ACC112 (cell line): ENCODE measurements at regions not wholly inside any gene's neighbourhood (a gene's known extent, or its start where the extent isn't known, plus 50 kb on each side); places are given as distances from the start of the nearest gene placed in this dataset.
"Not testable (repeated sequence)": the region's sequence is repeated elsewhere in the genome, so short reads cannot be mapped to it uniquely, and the experiment has no call there.

Experiments
- H2AFZ ChIP-seq: fragments of 200-600 bp; sonication (generic); one replicate; pipeline ENCODE4 v1.6.0; 2017; ENCODE audit warnings: antibody characterized with exemption, low read length; ENCODE audit not compliant: unreplicated experiment
- H3K27ac ChIP-seq: fragments of 200-600 bp; sonication (generic); 2 replicates; pipeline ENCODE4 v1.5.1; 2014; ENCODE audit warnings: low read depth, mild to moderate bottlenecking, antibody characterized with exemption, low read length, moderate library complexity
- H3K27me3 ChIP-seq: fragments of 200-600 bp; sonication (generic); 2 replicates; pipeline ENCODE4 v1.6.1; 2014; ENCODE audit warnings: mild to moderate bottlenecking, antibody characterized with exemption, low read length, moderate library complexity, mixed read lengths; ENCODE audit not compliant: insufficient read depth
- H3K36me3 ChIP-seq: fragments of 200-600 bp; sonication (generic); 2 replicates; pipeline ENCODE4 v1.6.1; 2016; ENCODE audit warnings: mild to moderate bottlenecking, antibody characterized with exemption, low read length, moderate library complexity, mixed read lengths; ENCODE audit not compliant: insufficient read depth
- H3K4me1 ChIP-seq: fragments of 200-600 bp; sonication (generic); one replicate; pipeline ENCODE4 v1.6.1; 2016; ENCODE audit warnings: low read length, mixed read lengths; ENCODE audit not compliant: insufficient read depth, unreplicated experiment, control insufficient read depth
- H3K4me3 ChIP-seq: fragments of 200-600 bp; sonication (generic); 2 replicates; pipeline ENCODE4 v1.5.1; 2014; ENCODE audit warnings: mild to moderate bottlenecking, low read depth, low read length
- H3K79me2 ChIP-seq: fragments of 200-600 bp; sonication (generic); one replicate; pipeline ENCODE4 v1.6.0; 2016; ENCODE audit warnings: low read length; ENCODE audit not compliant: control insufficient read depth, unreplicated experiment, insufficient read depth

GRCh38 chr17:70276906-70277305 lies 107.6 kb downstream of the KCNJ2 start:
- H3K36me3 ChIP-seq: no peaks in the 10 kb centered on the region
- no peaks in the 10 kb centered on the region; the same call in 1 of the 2 replicates for H3K27me3 ChIP-seq
- no peaks in the 10 kb centered on the region for H3K79me2 ChIP-seq
- no peak overlapping the region for H3K27ac ChIP-seq
- H3K4me3 ChIP-seq: no peak overlapping the region
- no peaks in the 10 kb centered on the region for H3K4me1 ChIP-seq
- H2AFZ ChIP-seq: no peak overlapping the region

DNA sequence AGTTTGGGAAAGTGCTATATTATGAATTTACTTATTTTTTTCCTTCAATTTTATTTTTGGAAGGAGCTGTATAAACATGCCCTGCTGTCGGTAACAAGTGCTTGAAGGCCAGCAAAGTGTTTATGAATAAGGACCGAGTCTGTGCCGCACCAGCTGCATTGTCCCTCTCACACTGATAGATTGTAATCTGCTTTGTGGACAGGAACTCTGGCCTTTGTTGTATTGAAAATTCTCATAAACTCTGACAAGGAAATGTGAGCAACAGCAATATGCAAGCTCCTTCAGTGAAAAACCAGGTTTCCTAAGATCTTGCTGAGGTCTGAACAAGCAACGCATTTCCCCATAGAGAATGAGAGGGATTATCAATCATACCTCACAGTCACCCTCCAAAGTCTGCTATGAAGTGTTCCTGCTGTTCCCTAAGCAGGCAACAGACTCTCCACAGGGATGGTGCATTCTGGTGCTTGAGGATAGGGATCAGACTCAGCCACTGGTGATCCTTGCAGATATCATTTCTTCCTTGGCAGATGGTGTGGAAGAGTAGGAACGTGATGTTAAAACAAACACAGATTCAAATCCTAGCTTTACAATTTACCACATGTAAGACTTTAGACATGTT lies 109.6 kb downstream of the KCNJ2 start:
- Histone ChIP-seq H3K27ac (no peak overlapping the region), H3K4me3 (no peak overlapping the region), H3K4me1 (no peaks in the 10 kb centered on the region), H3K79me2 (no peaks in the 10 kb centered on the region), H3K27me3 (no peaks in the 10 kb centered on the region; the same call in 1 of the 2 replicates), H2AFZ (no peak overlapping the region), H3K36me3 (no peaks in the 10 kb centered on the region)

- H3K4me3 ChIP-seq: no peak overlapping the region
- no peaks in the 10 kb centered on the region for H3K79me2 ChIP-seq
- peaks cover 3% of the 10 kb centered on the region for H3K4me1 ChIP-seq
- H2AFZ ChIP-seq: no peak overlapping the region
- no peaks in the 10 kb centered on the region for H3K27me3 ChIP-seq
- H3K36me3 ChIP-seq: no peaks in the 10 kb centered on the region
- no peak overlapping the region for H3K27ac ChIP-seq
These were observed 117.1 kb downstream of the KCNJ2 start for GRCh38 chr17:70286391-70286790.

GRCh38 chr17:70288540-70289290 lies 119.4 kb downstream of the KCNJ2 start:
- Histone ChIP-seq H3K4me1 (peaks cover 3% of the 10 kb centered on the region), H3K27ac (no peak overlapping the region), H3K79me2 (no peaks in the 10 kb centered on the region), H3K4me3 (no peak overlapping the region), H3K27me3 (no peaks in the 10 kb centered on the region), H3K36me3 (no peaks in the 10 kb centered on the region), H2AFZ (no peak overlapping the region)

DNA sequence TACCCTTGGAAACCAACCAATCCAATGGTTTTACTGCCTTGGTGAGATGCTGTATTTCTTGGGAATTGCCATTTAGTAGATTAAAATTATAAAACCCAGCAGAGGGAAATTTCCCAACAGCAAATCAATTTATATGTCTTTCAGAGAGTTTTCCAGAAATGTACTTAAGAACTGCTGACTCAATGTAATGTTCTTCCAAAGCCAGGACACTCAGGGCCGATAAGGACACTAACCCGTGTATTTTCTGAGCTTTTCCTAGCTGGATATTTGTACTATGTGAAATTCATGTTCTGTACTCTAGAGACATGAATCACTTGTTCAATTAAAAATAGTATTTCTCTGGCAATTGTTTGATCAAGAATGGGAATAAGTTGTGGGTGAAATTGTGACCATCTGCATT lies 121.4 kb downstream of the KCNJ2 start:
- H3K27me3 ChIP-seq: no peaks in the 10 kb centered on the region
- no peaks in the 10 kb centered on the region for H3K79me2 ChIP-seq
- no peak overlapping the region for H3K27ac ChIP-seq
- peaks cover 2% of the 10 kb centered on the region for H3K4me1 ChIP-seq
- no peaks in the 10 kb centered on the region for H3K36me3 ChIP-seq
- H3K4me3 ChIP-seq: no peak overlapping the region
- H2AFZ ChIP-seq: no peak overlapping the region

DNA sequence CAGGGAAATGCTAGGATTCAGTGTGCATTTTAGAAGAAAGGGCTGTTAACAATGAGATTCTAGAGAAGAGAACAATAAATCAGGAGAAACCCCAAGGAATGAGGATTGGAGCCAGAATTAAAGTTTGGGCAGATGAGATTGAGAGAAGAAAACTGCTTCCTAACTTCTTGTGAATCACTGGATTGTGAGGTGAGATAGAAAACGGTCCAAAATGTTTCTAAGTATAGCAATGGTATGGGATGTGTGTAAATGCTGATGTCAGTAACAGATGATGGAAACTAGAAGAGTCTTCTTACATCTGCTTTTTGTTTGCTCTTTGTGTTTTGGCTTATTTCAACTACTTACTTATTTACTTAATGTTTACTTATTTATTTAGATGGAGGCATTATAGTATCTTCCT lies 123.0 kb downstream of the KCNJ2 start:
- no peaks in the 10 kb centered on the region for H3K79me2 ChIP-seq

DNA sequence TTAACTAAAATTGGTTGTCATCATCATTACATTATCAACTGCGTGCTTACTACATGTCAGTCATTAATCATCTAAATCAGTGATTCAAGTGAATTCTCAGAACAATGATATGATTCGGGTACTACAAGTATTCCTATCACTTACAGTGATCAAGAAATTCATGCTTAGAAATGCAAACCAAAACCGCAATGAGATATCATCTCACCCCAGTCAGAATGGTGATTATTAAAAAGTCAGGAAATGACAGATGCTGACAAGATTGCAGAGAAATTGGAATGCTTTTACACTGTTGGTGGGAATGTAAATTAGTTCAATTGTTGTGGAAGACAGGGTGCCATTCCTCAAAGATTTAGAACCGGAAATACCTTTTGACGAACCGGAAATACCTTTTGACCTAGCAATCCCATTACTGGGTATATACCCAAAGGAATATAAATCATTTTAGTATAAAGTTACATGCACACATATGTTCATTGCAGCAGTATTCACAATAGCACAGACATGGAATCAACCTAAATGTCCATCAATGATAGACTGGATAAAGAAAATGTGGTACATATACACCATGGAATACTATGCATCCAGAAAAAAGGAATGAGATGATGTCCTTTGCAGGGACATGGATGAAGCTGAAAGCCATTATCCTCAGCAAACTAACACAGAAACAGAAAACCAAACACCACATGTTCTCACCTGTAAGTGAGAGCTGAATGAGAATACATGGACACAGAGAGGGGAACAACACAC lies 124.4 kb downstream of the KCNJ2 start:
- not testable (repeated sequence) for H3K27ac ChIP-seq, H3K4me3 ChIP-seq, H3K27me3 ChIP-seq, H3K79me2 ChIP-seq, H3K36me3 ChIP-seq, H2AFZ ChIP-seq, H3K4me1 ChIP-seq

More for the DNA sequence above, 123.0 kb downstream of the KCNJ2 start:
- Histone ChIP-seq H3K4me1 (no peaks in the 10 kb centered on the region), H3K27me3 (no peaks in the 10 kb centered on the region), H2AFZ (no peak overlapping the region), H3K4me3 (no peak overlapping the region), H3K36me3 (no peaks in the 10 kb centered on the region), H3K27ac (no peak overlapping the region)

DNA sequence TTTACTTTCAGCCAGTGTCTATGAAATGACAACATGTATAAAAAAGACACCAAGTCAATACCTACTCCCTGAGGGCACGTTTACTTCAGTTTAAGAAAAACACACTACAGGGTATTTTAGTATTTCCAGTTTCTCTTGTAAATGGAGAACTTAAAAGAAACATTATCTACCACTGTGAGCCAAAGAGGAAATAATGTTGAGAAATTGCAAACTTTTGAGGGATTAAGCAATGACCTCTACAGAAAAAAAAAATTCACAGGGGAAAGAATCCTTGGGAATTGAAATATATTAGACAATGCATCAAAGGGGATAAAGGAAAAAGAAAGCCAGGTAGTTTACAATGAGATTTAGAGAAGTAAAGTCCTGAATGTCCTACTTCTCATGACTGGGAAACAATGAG lies 126.0 kb downstream of the KCNJ2 start:
- H2AFZ ChIP-seq: no peak overlapping the region
- no peak overlapping the region for H3K27ac ChIP-seq
- no peak overlapping the region for H3K4me3 ChIP-seq
- H3K36me3 ChIP-seq: no peaks in the 10 kb centered on the region
- H3K4me1 ChIP-seq: no peaks in the 10 kb centered on the region
- no peaks in the 10 kb centered on the region for H3K79me2 ChIP-seq
- no peaks in the 10 kb centered on the region for H3K27me3 ChIP-seq

DNA sequence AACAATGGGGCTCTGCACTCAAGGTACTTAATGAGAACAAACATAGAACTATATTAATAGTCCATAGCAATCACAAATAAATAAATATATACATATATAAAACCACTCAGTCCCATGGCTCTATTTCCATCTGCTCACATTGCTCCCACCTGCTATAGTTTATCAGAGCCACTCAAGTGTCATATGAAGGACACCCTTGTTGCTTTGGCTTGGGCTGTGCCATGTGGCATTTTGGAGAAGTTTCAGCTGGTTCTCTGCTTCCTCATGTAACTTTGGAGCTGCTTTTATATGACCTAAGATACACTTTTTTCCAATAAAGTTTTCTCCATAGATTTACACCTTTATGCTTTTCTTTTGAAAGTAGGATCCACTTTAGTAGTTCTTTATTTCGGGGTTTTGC lies 126.4 kb downstream of the KCNJ2 start:
- Histone ChIP-seq H3K27me3 (no peaks in the 10 kb centered on the region), H2AFZ (no peak overlapping the region), H3K36me3 (no peaks in the 10 kb centered on the region), H3K4me1 (no peaks in the 10 kb centered on the region), H3K79me2 (no peaks in the 10 kb centered on the region), H3K4me3 (no peak overlapping the region), H3K27ac (no peak overlapping the region)

DNA sequence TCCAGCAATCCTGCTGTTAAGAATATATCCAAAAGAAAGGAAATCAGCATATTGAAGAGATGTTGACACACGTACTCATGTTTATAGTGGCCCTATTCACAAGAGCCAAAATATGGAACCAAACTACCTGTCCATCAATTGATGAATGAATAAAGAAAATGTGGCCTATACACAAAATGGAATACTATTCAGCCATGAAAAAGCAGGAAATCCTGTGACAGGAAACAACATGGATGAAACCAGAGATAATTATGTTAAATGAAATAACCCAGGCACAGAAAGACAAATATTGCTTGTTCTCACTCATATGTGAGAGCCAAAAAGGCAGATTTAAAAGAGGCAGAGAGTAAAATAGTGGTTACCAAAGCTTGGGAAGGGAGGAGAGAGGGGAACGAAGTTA lies 127.1 kb downstream of the KCNJ2 start:
- no peaks in the 10 kb centered on the region for H3K36me3 ChIP-seq
- no peak overlapping the region for H3K27ac ChIP-seq
- no peak overlapping the region for H2AFZ ChIP-seq
- no peaks in the 10 kb centered on the region for H3K27me3 ChIP-seq
- no peaks in the 10 kb centered on the region for H3K4me1 ChIP-seq
- H3K4me3 ChIP-seq: no peak overlapping the region
- no peaks in the 10 kb centered on the region for H3K79me2 ChIP-seq

GRCh38 chr17:70297397-70297796 lies 128.1 kb downstream of the KCNJ2 start:
- H3K27ac ChIP-seq: no peak overlapping the region
- H3K4me1 ChIP-seq: no peaks in the 10 kb centered on the region
- H3K27me3 ChIP-seq: no peaks in the 10 kb centered on the region
- no peaks in the 10 kb centered on the region for H3K36me3 ChIP-seq
- no peak overlapping the region for H2AFZ ChIP-seq
- H3K79me2 ChIP-seq: no peaks in the 10 kb centered on the region
- no peak overlapping the region for H3K4me3 ChIP-seq
